Kasumi-1 (cell line): ENCODE measurements at regions not wholly inside any gene's neighbourhood (a gene's known extent, or its start where the extent isn't known, plus 50 kb on each side); places are given as distances from the start of the nearest gene placed in this dataset.
A peak's percentile ranks its signal among the peaks of the same experiment; 100 is the strongest.
"Not testable (repeated sequence)": the region's sequence is repeated elsewhere in the genome, so short reads cannot be mapped to it uniquely, and the experiment has no call there.

Experiments
- DNase-seq, 2 experiments: peaks; one replicate each; lab custom pipeline; 2025; lab: John Stamatoyannopoulos, UW

DNA sequence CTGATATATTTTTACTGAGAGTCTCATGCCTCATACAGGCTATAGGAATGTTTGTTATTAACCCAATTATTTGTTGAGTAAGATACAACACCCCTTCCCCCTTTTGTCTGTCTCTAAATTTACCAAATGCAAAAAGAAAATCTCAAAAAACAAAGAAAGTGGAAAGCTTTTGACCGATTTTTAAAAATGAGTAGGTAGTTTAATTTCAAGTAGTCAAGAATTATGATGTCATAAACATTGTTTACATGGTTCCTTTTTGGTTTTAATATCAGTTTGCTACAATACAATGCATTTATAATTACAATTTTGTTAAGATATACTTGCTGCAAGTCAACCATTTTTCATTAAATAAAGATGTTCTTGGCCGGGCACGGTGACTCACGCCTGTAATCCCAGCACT lies 84.7 kb upstream of the HMGA2 start:
- DNase-seq: no peak

DNA sequence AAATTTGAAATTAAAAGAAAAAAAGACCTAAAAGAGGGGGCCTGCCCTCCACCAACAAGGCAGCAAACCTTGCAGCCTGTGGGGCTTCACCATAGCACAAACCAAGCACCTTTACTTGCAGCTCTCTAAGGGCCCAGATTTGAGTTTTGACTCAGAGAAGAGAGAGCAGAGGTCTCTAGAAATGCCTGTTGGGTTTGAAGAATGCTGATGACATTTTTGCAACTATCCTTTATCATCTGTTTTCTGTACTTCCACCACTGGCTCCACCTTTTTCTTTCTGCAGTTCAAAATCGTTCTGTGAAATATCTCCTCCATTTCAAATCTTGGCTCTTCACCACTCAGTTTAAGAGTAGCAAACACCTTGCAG lies 83.8 kb upstream of the HMGA2 start:
- no peak for DNase-seq

- peak; percentile 61 to 73 for DNase-seq
Measured at GRCh38 chr12:65740873-65741600, 83.2 kb upstream of the HMGA2 start.

- DNase-seq: no peak
Measured at GRCh38 chr12:65741656-65742017, 82.6 kb upstream of the HMGA2 start.

GRCh38 chr12:65742018-65743010 lies 82.0 kb upstream of the HMGA2 start:
- DNase-seq: no peak

DNA sequence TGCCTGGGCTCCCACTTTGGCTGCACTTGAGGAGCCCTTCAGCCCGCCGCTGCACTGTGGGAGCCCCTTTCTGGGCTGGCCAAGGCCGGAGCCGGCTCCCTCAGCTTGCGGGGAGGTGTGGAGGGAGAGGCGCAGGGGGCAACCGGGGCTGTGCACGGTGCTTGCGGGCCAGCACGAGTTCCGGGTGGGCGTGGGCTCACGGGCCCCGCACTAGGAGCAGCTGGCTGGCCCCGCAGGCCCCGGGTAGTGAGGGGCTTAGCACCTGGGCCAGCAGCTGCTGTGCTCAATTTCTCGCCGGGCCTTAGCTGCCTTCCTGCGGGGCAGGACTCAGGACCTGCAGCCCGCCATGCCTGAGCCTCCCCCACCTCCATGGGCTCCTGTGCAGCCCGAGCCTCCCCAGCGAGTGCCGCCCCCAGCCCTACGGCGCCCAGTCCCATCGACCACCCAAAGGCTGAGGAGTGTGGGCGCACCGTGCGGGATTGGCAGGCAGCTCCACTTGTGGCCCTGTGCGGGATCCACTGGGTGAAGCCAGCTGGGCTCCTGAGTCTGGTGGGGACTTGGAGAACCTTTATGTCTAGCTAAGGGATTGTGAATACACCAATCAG lies 79.9 kb upstream of the HMGA2 start:
- DNase-seq: not testable (repeated sequence)

- no peak for DNase-seq
Measured at GRCh38 chr12:65747338-65747737, 76.9 kb upstream of the HMGA2 start.

DNA sequence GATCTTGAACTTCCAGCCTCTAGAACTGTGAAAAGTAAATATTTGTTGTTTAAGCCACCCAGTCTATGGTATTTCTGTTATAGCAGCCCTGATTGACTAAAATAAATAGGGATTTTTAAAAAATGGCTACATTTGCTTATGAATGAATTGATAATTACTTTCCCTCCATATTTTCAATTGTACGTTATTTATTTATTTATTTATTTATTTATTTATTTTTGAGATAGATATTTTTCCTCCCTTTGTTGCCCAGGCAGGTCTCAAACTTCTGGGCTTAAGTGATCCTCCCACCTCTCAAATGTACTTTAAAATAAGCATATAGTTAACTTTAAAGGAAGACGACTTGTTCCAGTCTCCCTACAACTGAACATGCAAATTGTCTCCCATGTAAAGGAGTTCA lies 76.0 kb upstream of the HMGA2 start:
- DNase-seq: no peak

GRCh38 chr12:65754290-65754689 lies 70.0 kb upstream of the HMGA2 start:
- no peak for DNase-seq

DNA sequence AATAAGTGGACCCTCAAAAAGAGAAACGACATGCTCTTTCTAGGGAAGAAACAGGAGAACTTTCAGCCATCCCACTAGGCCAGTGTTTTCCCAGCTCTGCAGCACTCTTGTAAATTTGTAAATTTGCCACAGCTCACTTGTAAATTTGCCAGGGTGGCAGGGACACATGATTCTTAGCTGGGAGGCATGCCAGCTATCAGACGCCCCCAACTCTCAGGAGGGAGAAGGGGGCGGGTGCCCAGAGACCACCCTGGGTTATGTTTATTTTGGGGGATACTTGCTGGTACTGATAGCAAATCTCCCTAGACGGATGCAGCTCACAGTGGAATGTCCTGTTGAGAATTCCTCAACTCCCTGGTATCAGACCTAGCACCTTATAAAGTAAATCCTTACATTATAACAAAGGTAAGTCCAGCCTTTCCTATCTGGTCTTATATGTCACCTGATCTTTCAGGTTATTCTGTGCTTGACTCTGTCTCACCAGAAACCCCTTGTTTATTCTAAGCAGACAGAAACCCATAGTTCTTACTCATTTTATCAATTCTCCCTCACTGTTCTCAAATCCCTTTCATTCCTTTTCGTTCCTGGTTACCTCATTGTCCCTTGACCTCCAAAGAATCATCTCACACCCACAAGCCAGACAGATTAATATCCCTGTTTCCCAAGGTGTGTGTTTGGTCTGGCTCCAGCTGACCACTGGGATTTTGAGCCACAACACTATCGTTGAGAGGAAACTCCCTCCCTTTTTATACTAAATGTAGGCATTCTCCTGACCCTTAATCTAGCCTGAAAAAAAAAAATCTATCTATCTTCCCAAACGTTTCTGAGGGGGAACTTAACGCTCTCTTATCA lies 69.3 kb upstream of the HMGA2 start:
- DNase-seq: no peak

DNA sequence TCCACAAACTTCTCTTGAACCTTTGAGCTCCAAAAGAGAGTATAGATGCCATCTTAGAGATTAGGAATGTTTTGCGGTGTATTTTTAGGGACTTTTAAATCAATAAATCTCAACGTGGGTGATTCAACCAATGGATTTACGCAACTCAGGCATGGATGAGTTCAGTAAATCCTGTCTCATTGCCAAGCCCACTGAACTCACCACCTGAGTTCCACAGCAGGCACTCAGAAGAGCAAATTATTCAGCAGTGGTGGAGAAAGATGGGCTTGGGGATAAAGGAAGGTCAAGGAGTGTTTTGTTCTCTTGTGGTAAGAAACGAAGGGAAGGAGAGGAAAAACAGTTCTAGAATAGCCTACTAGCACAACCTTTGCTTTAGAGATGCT lies 68.7 kb upstream of the HMGA2 start:
- no peak for DNase-seq

GRCh38 chr12:65756267-65756666 lies 68.0 kb upstream of the HMGA2 start:
- DNase-seq: no peak

DNA sequence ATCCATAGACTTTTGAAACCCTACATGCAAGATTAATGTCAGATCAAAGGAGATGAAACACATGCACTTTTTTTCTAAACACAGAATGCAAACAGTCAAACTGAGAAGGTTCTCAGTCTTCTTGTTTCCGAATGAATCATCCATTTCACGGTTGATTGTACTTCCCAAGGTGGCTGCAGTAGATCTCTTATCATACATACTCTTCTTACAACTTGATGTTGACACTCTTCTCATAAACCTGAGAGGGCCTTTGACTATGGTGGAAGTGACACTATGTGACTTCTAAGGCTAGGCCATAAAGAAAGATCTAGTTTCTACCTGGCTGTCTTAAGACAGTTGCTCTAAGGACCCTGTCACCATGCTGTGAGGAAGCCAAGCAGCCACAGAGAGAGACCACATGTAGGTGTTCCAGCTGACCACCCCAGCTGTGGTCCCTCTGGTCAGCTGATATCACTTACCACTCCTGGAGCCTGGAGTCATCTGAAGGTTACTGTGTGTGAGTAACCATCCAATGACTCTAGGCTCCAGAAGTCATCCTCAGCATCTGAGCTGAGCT lies 67.2 kb upstream of the HMGA2 start:
- no peak for DNase-seq

DNA sequence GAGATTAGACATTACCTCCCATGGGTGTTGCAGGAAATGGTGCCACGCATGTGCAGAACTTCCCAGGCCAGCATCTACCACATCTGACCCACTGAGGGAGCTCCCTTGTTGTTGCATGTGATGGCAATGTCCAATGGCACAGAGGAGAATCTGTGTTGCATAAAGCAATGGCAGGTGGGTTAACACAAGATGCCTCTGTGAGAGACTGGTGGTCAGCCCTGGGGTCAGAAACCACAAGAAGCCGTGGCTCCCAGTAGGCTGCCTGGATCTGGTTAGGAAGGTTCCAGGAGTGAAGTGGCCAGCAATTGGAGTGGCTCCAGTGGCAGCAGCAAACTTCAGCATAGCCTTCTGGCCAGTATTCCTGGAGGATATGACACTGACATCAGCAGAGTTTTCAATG lies 65.9 kb upstream of the HMGA2 start:
- DNase-seq: no peak

- DNase-seq: no peak
Measured at GRCh38 chr12:65759735-65760134, 64.5 kb upstream of the HMGA2 start.

DNA sequence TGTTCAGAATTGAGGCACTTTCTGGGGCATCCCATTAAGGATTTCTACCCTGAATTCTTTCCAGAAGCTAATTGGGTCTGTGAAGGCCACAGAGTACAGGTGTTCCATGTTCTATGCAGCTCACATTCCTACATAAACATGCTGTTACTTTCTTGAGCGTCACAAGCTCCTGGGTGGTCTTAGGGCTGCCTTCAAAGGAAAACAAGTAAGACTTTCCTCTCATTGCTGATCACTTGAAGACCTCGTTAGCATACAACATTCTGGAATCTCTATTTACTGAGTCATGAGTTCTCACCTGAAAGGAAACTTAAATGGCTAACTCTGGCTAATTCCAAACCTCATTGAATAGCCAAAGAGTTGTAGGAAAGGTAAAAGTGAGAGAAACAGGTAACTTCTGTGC lies 63.0 kb upstream of the HMGA2 start:
- no peak for DNase-seq

DNA sequence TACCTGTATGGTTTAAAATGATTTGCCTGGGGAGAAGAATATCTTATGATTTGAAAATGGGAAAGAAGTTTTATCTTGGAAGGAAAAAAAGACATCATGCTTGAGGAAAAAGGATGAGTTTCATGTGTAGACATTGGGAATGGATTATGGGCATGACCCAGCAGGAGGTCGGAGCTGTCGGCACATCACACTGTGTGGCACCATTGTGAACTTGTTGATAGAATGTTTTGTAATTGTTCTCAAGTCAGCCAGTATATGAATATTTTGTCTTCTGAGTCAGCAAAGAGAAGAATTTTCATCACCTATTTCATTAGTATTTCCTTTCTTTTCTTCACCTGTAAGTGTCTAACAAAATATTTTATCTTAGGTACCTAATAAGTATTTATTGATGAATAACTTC lies 60.0 kb upstream of the HMGA2 start:
- no peak for DNase-seq

DNA sequence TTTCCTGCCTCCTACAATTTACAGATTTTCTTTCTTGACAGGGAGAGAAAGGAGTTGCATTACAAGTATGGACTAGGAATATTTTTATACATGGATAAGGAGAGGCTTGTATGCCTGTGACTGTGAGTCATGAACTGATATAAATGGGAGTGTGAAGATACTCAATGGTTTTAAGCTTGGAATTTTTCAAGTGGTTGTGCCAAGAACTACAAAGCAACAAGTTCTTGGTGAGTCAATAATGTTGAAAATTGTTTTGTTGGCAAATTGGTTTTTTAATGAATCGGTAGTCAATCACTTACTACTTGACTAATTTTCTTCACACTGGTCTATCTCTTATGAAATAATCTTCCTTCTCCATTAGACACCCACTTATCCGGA lies 58.9 kb upstream of the HMGA2 start:
- DNase-seq: no peak

DNA sequence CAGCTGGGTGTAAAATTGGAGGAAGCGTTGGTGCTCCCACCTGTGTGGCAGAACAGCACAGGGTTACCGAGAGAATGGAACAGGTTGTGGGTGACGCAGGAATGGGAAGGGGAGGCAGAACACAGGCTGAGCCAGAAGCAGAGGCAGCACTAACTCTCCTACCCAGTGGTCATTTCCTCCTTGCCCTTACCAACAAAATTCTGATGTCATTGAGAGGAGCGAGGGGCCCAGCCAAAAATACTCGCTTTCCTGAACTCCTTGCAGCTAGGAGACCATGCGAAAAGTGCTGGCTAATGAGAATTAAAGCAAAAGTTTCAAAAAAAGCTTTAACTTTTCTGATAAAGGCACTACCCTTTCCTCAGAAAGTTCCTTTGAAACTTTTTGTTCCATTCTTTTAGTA lies 54.4 kb upstream of the HMGA2 start:
- DNase-seq: no peak
